ENCODE measurements at regions not wholly inside any gene's neighbourhood (a gene's known extent, or its start where the extent isn't known, plus 50 kb on each side); places are given as distances from the start of the nearest gene placed in this dataset.

DNA sequence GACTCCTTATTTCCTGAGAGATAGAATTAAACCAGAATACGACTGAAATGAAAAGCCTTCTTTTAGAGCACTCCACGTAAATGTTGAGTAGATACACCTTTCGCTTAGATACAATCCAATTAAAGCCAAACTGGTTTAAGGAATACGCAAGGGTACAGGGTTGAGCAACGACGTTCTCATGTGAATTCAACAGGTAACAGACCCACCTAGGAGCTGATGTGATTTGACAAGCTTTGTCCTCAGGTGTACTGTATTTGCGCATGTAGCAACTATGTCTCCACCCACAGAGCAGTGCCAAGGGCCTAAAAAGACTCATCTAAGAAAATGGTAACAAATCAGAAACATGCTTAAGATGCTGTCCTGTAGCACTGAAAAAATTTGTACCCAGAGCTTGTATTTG, 139.6 kb downstream of the GATA3 start:
- WGBS, 3 donors: 77 to 86% (median 86%) methylated on average over 7 of the region's 7 CpGs
- Histone ChIP-seq H3K9me3 (ENCODE audit: control insufficient read depth in 2 of 2, insufficient read depth in 1 of 2, low read depth in 1 of 2, low read length in 1 of 2) (no peaks in the 10 kb centered on the region), H3K4me1 (ENCODE audit: control insufficient read depth in 3 of 3, insufficient read depth in 2 of 3, low read depth in 1 of 3, low read length in 2 of 3) (no peaks in the 10 kb centered on the region), H3K36me3 (ENCODE audit: control insufficient read depth in 3 of 3, insufficient read depth in 2 of 3, low read depth in 1 of 3, low read length in 3 of 3) (no peaks in the 10 kb centered on the region), H3K4me3 (ENCODE audit: low read depth in 1 of 3, low read length in 3 of 3) (no peak overlapping the region), H3K27me3 (ENCODE audit: control insufficient read depth in 3 of 3, insufficient read depth in 3 of 3, low read length in 3 of 3) (no peaks in the 10 kb centered on the region), H3K27ac (ENCODE audit: low read depth in 1 of 3, low read length in 2 of 3) (no peak overlapping the region)
- DNase-seq (no peak), FAIRE-seq (no peak)

DNA sequence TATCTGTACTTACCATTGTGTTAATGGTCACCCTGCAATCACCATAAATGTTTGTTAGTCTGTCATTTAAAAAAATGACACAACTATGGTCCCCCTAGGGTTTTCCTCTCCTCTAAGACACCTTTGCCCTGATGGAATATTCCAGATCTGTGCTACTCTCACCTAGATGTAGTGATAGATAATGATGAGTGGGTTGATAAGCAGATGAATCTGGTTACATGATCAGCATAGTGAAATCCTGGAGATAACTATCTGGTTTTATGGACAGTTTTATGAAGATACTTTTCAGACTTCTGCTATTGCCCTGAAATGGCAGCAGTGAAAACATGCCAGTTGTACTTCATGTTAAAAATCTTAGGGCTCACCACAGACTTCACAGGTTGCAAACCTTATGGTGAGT, 152.4 kb downstream of the GATA3 start:
- H3K9me3 ChIP-seq (ENCODE audit: control insufficient read depth in 2 of 2, insufficient read depth in 1 of 2, low read depth in 1 of 2, low read length in 1 of 2): no peaks in the 10 kb centered on the region
- no peak overlapping the region for H3K4me3 ChIP-seq (ENCODE audit: low read depth in 1 of 3, low read length in 3 of 3)
- H3K27me3 ChIP-seq (ENCODE audit: control insufficient read depth in 3 of 3, insufficient read depth in 3 of 3, low read length in 3 of 3): no peaks in the 10 kb centered on the region
- H3K4me1 ChIP-seq (ENCODE audit: control insufficient read depth in 3 of 3, insufficient read depth in 2 of 3, low read depth in 1 of 3, low read length in 2 of 3): no peaks in the 10 kb centered on the region
- H3K27ac ChIP-seq (ENCODE audit: low read depth in 1 of 3, low read length in 2 of 3): no peak overlapping the region
- FAIRE-seq: no peak
- no peaks in the 10 kb centered on the region for H3K36me3 ChIP-seq (ENCODE audit: control insufficient read depth in 3 of 3, insufficient read depth in 2 of 3, low read depth in 1 of 3, low read length in 3 of 3)
- no peak for DNase-seq

DNA sequence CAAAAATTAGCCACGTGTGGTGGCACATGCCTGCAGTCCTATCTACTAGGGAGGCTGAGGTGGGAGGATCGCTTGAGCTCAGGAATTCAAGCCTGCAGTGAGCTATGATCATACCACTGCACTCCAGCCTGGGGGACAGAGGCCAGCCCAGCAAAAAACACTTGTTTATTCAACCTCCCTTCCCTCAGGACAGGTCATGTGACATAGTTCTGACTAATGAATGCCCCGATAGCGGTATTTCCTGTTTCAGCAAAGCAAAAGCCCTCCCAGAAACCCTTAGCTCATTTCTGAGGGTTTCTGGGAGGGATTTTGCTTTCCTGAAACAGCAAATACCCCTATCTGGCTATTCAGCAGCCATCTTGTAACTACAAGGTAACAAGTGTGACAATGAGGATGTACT, 157.1 kb downstream of the GATA3 start:
- FAIRE-seq (no peak), DNase-seq (no peak)
- Histone ChIP-seq H3K4me3 (ENCODE audit: low read depth in 1 of 3, low read length in 3 of 3) (no peak overlapping the region), H3K9me3 (ENCODE audit: control insufficient read depth in 2 of 2, insufficient read depth in 1 of 2, low read depth in 1 of 2, low read length in 1 of 2) (peaks cover 0 to 3% of the 10 kb centered on the region in 2 donors), H3K27me3 (ENCODE audit: control insufficient read depth in 3 of 3, insufficient read depth in 3 of 3, low read length in 3 of 3) (no peaks in the 10 kb centered on the region), H3K4me1 (ENCODE audit: control insufficient read depth in 3 of 3, insufficient read depth in 2 of 3, low read depth in 1 of 3, low read length in 2 of 3) (no peaks in the 10 kb centered on the region), H3K27ac (ENCODE audit: low read depth in 1 of 3, low read length in 2 of 3) (no peak overlapping the region), H3K36me3 (ENCODE audit: control insufficient read depth in 3 of 3, insufficient read depth in 2 of 3, low read depth in 1 of 3, low read length in 3 of 3) (no peaks in the 10 kb centered on the region)
- WGBS, 3 donors: 76 to 86% (median 84%) methylated on average over 4 of the region's 4 CpGs

DNA sequence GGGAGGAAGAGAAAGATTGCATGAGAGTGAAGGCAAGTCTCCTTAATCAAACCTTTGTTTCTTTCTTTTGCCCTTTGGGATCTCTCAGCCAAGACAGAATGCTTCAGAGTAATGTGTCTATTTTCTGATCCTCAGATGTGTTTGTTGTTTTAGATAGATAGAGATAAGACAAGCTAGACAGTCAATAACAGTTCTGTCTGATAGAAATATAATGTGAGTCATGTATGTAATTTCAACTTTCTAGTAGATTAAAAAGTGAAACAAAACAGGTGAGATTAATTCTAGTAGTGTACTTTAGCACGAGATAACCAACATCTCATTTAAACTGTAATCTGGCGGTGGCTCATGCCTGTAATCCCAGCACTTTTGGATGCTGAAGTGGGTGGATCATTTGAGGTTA, 159.2 kb downstream of the GATA3 start:
- no peaks in the 10 kb centered on the region for H3K4me1 ChIP-seq (ENCODE audit: control insufficient read depth in 3 of 3, insufficient read depth in 2 of 3, low read depth in 1 of 3, low read length in 2 of 3)
- peaks cover 0 to 3% of the 10 kb centered on the region in 2 donors for H3K9me3 ChIP-seq (ENCODE audit: control insufficient read depth in 2 of 2, insufficient read depth in 1 of 2, low read depth in 1 of 2, low read length in 1 of 2)
- H3K27ac ChIP-seq (ENCODE audit: low read depth in 1 of 3, low read length in 2 of 3): no peak overlapping the region
- H3K27me3 ChIP-seq (ENCODE audit: control insufficient read depth in 3 of 3, insufficient read depth in 3 of 3, low read length in 3 of 3): no peaks in the 10 kb centered on the region
- WGBS, 3 donors: 77 to 86% (median 83%) methylated on average over 2 of the region's 2 CpGs
- H3K4me3 ChIP-seq (ENCODE audit: low read depth in 1 of 3, low read length in 3 of 3): no peak overlapping the region
- no peak for DNase-seq
- H3K36me3 ChIP-seq (ENCODE audit: control insufficient read depth in 3 of 3, insufficient read depth in 2 of 3, low read depth in 1 of 3, low read length in 3 of 3): no peaks in the 10 kb centered on the region
- no peak for FAIRE-seq

DNA sequence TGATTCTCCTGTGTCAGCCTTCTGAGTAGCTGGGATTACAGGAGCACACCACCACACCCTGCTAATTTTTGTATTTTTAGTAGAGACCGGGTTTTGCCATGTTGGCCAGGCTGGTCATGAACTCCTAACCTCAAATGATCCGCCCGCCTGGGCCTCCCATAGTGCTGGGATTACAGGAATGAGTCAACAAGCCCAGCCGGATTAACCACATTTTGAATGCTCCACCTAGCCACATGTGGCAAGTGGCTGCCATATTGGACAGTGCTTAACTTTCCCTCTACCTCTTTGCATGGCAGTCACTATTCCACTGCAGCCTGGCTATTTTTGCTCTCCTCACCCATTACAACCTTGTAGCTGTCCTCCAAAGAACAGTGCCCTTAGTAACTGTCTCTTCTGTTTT, 160.1 kb downstream of the GATA3 start:
- H3K4me3 ChIP-seq (ENCODE audit: low read depth in 1 of 3, low read length in 3 of 3): no peak overlapping the region
- no peaks in the 10 kb centered on the region for H3K27me3 ChIP-seq (ENCODE audit: control insufficient read depth in 3 of 3, insufficient read depth in 3 of 3, low read length in 3 of 3)
- WGBS, 3 donors: 83 to 95% (median 89%) methylated on average over 4 of the region's 4 CpGs
- H3K36me3 ChIP-seq (ENCODE audit: control insufficient read depth in 3 of 3, insufficient read depth in 2 of 3, low read depth in 1 of 3, low read length in 3 of 3): no peaks in the 10 kb centered on the region
- no peak overlapping the region for H3K27ac ChIP-seq (ENCODE audit: low read depth in 1 of 3, low read length in 2 of 3)
- H3K4me1 ChIP-seq (ENCODE audit: control insufficient read depth in 3 of 3, insufficient read depth in 2 of 3, low read depth in 1 of 3, low read length in 2 of 3): no peaks in the 10 kb centered on the region
- DNase-seq (no peak), FAIRE-seq (no peak)
- H3K9me3 ChIP-seq (ENCODE audit: control insufficient read depth in 2 of 2, insufficient read depth in 1 of 2, low read depth in 1 of 2, low read length in 1 of 2): peaks cover 0 to 3% of the 10 kb centered on the region in 2 donors

DNA sequence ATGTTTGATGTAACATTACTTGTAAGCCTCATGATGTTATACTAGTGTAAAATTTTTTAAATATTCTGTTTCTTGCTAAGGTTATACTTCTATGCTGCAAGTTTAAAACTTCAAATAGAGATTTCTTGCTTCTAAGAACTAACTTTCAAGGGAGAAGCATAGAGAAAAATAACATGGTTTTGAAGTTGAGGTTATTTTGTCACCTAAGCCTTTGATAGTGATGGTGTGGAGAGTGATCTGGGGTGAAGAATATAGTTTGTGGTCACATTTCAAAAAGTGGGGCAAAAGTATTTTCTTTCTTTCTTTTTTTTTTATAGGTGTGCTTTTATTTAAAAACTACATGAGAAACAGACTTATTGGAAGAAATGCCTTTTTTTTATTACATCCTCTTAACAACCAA, 162.4 kb downstream of the GATA3 start:
- H3K36me3 ChIP-seq (ENCODE audit: control insufficient read depth in 3 of 3, insufficient read depth in 2 of 3, low read depth in 1 of 3, low read length in 3 of 3): no peaks in the 10 kb centered on the region
- no peaks in the 10 kb centered on the region for H3K4me1 ChIP-seq (ENCODE audit: control insufficient read depth in 3 of 3, insufficient read depth in 2 of 3, low read depth in 1 of 3, low read length in 2 of 3)
- FAIRE-seq (no peak), DNase-seq (no peak)
- no peaks in the 10 kb centered on the region for H3K27me3 ChIP-seq (ENCODE audit: control insufficient read depth in 3 of 3, insufficient read depth in 3 of 3, low read length in 3 of 3)
- no peak overlapping the region for H3K4me3 ChIP-seq (ENCODE audit: low read depth in 1 of 3, low read length in 3 of 3)
- peaks cover 0 to 3% of the 10 kb centered on the region in 2 donors for H3K9me3 ChIP-seq (ENCODE audit: control insufficient read depth in 2 of 2, insufficient read depth in 1 of 2, low read depth in 1 of 2, low read length in 1 of 2)
- H3K27ac ChIP-seq (ENCODE audit: low read depth in 1 of 3, low read length in 2 of 3): no peak overlapping the region

DNA sequence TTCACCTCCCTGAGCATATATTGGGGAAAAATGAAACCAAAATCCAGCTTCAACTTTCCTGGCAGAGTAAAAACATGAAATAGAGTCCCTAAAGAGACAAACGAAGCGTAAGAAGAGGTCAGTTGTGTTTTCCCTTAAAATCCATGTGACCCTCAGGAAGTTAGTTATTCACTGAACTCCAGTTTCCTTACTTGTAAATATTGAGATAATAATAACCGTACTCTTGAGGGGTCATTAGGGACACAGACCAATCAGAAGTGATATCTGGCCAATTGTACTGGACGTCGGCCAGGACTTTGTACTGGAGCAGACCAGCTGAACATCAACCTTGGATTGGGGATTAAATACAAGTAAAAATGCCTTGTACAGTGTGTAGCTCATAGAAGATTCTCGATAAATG, 167.0 kb downstream of the GATA3 start:
- Histone ChIP-seq H3K9me3 (ENCODE audit: control insufficient read depth in 2 of 2, insufficient read depth in 1 of 2, low read depth in 1 of 2, low read length in 1 of 2) (no peaks in the 10 kb centered on the region), H3K4me1 (ENCODE audit: control insufficient read depth in 3 of 3, insufficient read depth in 2 of 3, low read depth in 1 of 3, low read length in 2 of 3) (no peaks in the 10 kb centered on the region), H3K27ac (ENCODE audit: low read depth in 1 of 3, low read length in 2 of 3) (no peak overlapping the region), H3K4me3 (ENCODE audit: low read depth in 1 of 3, low read length in 3 of 3) (no peak overlapping the region), H3K27me3 (ENCODE audit: control insufficient read depth in 3 of 3, insufficient read depth in 3 of 3, low read length in 3 of 3) (no peaks in the 10 kb centered on the region), H3K36me3 (ENCODE audit: control insufficient read depth in 3 of 3, insufficient read depth in 2 of 3, low read depth in 1 of 3, low read length in 3 of 3) (no peaks in the 10 kb centered on the region)
- no peak for FAIRE-seq
- peak in 1 of 2 donors; percentile 14 for DNase-seq
- WGBS, 3 donors: 44 to 55% (median 45%) methylated on average over 6 of the region's 6 CpGs

DNA sequence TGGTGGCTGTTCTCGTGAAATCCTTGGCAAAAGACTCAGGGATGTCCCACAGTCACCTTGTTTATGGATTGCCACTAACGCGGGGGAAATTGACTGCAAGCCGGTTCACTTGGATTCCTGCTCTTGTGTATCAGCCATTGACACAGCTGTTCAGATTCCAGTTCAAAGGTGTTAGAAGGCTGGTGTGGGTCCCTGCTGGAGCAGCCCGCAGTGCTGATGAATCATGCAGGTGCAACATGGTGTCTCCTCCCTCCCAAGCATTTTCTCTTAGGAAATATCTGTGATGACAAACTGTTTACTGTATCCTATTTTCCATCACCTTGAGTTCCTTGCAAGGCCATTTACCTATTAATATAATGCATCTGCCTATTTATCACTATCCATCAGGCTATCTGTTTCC, 170.1 kb downstream of the GATA3 start:
- no peak overlapping the region for H3K27ac ChIP-seq (ENCODE audit: low read depth in 1 of 3, low read length in 2 of 3)
- FAIRE-seq (no peak), DNase-seq (no peak)
- no peaks in the 10 kb centered on the region for H3K9me3 ChIP-seq (ENCODE audit: control insufficient read depth in 2 of 2, insufficient read depth in 1 of 2, low read depth in 1 of 2, low read length in 1 of 2)
- no peaks in the 10 kb centered on the region for H3K27me3 ChIP-seq (ENCODE audit: control insufficient read depth in 3 of 3, insufficient read depth in 3 of 3, low read length in 3 of 3)
- 65 to 80% (median 66%) methylated on average over 5 of the region's 5 CpGs for whole genome bisulfite sequencing, 3 donors
- no peaks in the 10 kb centered on the region for H3K4me1 ChIP-seq (ENCODE audit: control insufficient read depth in 3 of 3, insufficient read depth in 2 of 3, low read depth in 1 of 3, low read length in 2 of 3)
- H3K4me3 ChIP-seq (ENCODE audit: low read depth in 1 of 3, low read length in 3 of 3): no peak overlapping the region
- H3K36me3 ChIP-seq (ENCODE audit: control insufficient read depth in 3 of 3, insufficient read depth in 2 of 3, low read depth in 1 of 3, low read length in 3 of 3): no peaks in the 10 kb centered on the region

DNA sequence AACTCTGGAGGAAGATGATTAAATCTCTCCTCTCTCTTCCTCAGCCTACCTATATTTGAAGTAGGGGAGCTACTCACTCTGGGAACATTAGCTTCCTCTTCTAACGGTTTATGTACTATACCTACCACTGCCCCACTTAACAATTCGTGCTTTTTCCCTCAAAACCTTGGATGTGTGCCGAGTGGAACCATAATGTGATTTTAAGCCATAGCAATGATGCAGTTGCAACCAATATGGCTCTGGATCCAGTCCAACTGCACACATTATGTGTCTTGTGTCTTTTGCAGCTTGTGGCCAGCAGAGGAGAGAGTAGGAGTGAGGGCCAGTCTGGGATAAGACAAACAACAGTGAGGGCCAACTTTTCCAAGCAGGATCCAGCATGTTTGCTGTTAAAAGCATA, 170.7 kb downstream of the GATA3 start:
- WGBS, 3 donors: 51 to 58% (median 54%) methylated on average over 3 of the region's 3 CpGs
- Histone ChIP-seq H3K4me3 (ENCODE audit: low read depth in 1 of 3, low read length in 3 of 3) (no peak overlapping the region), H3K27ac (ENCODE audit: low read depth in 1 of 3, low read length in 2 of 3) (no peak overlapping the region), H3K27me3 (ENCODE audit: control insufficient read depth in 3 of 3, insufficient read depth in 3 of 3, low read length in 3 of 3) (no peaks in the 10 kb centered on the region), H3K9me3 (ENCODE audit: control insufficient read depth in 2 of 2, insufficient read depth in 1 of 2, low read depth in 1 of 2, low read length in 1 of 2) (no peaks in the 10 kb centered on the region), H3K36me3 (ENCODE audit: control insufficient read depth in 3 of 3, insufficient read depth in 2 of 3, low read depth in 1 of 3, low read length in 3 of 3) (no peaks in the 10 kb centered on the region), H3K4me1 (ENCODE audit: control insufficient read depth in 3 of 3, insufficient read depth in 2 of 3, low read depth in 1 of 3, low read length in 2 of 3) (no peaks in the 10 kb centered on the region)
- FAIRE-seq (no peak), DNase-seq (no peak)

Data from small intestine (tissue), 7 donors.